ENCODE measurements at regions not wholly inside any gene's neighbourhood (a gene's known extent, or its start where the extent isn't known, plus 50 kb on each side); places are given as distances from the start of the nearest gene placed in this dataset.

DNA sequence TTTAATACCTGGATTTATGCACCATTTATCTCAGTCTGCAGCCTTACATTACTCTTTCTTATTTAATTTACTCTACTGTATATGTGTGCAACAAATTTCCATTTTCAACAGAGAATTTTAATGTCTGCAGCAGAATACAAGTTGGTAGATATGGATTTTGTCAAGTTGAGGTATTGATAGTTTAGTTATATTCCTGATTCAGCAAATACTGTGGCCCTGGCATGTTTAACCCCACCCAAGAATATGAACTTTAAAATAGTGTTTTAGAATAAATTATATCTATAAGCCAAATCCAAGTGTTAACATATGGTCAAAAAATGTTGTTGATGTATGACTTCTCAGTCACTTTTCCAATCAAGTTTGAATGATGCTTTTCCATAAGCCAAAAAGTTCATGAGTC lies 378.4 kb upstream of the NRG3 start:
- TF ChIP-seq, protein P1, sequence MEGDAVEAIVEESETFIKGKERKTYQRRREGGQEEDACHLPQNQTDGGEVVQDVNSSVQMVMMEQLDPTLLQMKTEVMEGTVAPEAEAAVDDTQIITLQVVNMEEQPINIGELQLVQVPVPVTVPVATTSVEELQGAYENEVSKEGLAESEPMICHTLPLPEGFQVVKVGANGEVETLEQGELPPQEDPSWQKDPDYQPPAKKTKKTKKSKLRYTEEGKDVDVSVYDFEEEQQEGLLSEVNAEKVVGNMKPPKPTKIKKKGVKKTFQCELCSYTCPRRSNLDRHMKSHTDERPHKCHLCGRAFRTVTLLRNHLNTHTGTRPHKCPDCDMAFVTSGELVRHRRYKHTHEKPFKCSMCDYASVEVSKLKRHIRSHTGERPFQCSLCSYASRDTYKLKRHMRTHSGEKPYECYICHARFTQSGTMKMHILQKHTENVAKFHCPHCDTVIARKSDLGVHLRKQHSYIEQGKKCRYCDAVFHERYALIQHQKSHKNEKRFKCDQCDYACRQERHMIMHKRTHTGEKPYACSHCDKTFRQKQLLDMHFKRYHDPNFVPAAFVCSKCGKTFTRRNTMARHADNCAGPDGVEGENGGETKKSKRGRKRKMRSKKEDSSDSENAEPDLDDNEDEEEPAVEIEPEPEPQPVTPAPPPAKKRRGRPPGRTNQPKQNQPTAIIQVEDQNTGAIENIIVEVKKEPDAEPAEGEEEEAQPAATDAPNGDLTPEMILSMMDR (IDR thresholded peaks at IDR 0.05): no peak
- no peak for TF ChIP-seq POLR2A (IDR thresholded peaks at IDR 0.05; ENCODE audit: low read depth)

All from esophagus muscularis mucosa (tissue), 3 donors.